Activated CD4-positive, alpha-beta memory T cell treated with anti-CD3 and anti-CD28 coated beads, Interleukin-2, amount 10 ng/mL, durations not matched to agents 7 days and 5 days (primary cell): ENCODE measurements at regions not wholly inside any gene's neighbourhood (a gene's known extent, or its start where the extent isn't known, plus 50 kb on each side); places are given as distances from the start of the nearest gene placed in this dataset.
"Not testable (repeated sequence)": the region's sequence is repeated elsewhere in the genome, so short reads cannot be mapped to it uniquely, and the experiment has no call there.

Source experiments
- CTCF ChIA-PET: fragments of 350-600 bp; sonication (Branson Sonifier 250); formaldehyde crosslinking; loops from one replicate; lab custom pipeline; 2021; ENCODE audit warnings: antibody characterized with exemption, inconsistent platforms; lab: Charles Lee
- POLR2A ChIA-PET: fragments of 350-600 bp; sonication (Branson Sonifier 250); formaldehyde crosslinking; loops from one replicate; lab custom pipeline; 2021; ENCODE audit warnings: antibody characterized with exemption; lab: Charles Lee
- DNase-seq: peaks from one replicate; pipeline ENCODE4 v3.0.0-alpha.2; 2020
- H3K27ac Mint-ChIP-seq: one replicate; pipeline ENCODE4 v1.8.0; 2021; ENCODE audit warnings: mild to moderate bottlenecking, mixed read lengths
- H3K27me3 Mint-ChIP-seq: one replicate; pipeline ENCODE4 v1.8.0; 2021; ENCODE audit warnings: mixed read lengths
- H3K36me3 Mint-ChIP-seq: one replicate; pipeline ENCODE4 v1.8.0; 2021; ENCODE audit warnings: low read depth, mixed read lengths
- H3K4me1 Mint-ChIP-seq: one replicate; pipeline ENCODE4 v1.8.0; 2021; ENCODE audit warnings: mixed read lengths
- H3K4me3 Mint-ChIP-seq: one replicate; pipeline ENCODE4 v1.8.0; 2021; ENCODE audit warnings: mild to moderate bottlenecking, mixed read lengths
- H3K9me3 Mint-ChIP-seq: one replicate; pipeline ENCODE4 v1.8.0; 2021; ENCODE audit warnings: mixed read lengths

DNA sequence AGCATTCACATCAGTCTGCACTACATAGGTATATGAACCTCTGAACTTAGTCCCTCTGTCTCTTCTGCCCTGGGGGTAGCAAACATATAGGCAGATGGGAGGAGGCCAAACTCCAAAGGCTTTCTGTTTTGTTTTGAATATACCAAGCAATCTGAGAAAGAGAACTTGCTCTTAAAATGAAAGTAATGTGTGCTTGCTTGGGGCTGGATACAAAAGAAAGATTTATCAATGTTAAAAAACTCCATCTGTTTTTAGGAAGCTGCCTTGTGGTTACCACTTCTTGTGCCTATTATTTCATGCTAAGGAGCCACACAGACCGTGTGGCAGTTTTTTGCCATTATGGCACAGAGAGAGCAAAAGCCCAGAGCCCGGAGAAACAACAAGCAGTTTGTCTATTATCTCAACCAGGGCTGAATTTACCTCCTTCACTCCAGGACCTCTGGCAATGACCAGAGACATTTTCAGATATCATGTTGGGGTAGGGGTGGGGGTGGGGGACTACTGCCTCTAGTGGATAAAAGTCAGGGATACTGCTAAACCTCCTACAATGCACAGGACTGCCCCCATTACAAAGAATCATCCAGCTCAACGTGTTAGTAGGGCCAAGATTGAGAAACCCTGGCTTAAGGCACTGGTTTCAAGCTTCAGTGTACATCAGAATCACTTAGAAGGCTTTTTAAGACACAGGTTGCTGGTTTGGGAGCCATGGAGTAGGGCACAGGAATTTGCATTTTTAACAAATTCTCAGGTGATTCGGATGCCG lies 124.2 kb downstream of the APIP start:
- POLR2A ChIA-PET: no interaction called here
- Mint-ChIP-seq H3K27ac (no peak overlapping the region), H3K4me3 (no peak overlapping the region), H3K4me1 (peaks cover 6% of the 10 kb centered on the region), H3K9me3 (no peaks in the 10 kb centered on the region), H3K36me3 (no peaks in the 10 kb centered on the region), H3K27me3 (peaks cover 2% of the 10 kb centered on the region)
- no peak for DNase-seq
- CTCF ChIA-PET: no interaction called here

- no peaks in the 10 kb centered on the region for H3K9me3 Mint-ChIP-seq
- ChIA-PET CTCF (interaction anchor here (1.2 to 1.4 kb wide), 2 partner anchors 99 to 278 kb away, joined by 3 read pairs; no protein-coding TSS in a partner anchor), POLR2A (no interaction called here)
- H3K27me3 Mint-ChIP-seq: peaks cover 2% of the 10 kb centered on the region
- H3K4me1 Mint-ChIP-seq: peaks cover 6% of the 10 kb centered on the region
- DNase-seq: no peak
- H3K27ac Mint-ChIP-seq: no peak overlapping the region
- no peaks in the 10 kb centered on the region for H3K36me3 Mint-ChIP-seq
- no peak overlapping the region for H3K4me3 Mint-ChIP-seq
These were observed 125.6 kb downstream of the APIP start for GRCh38 chr11:34790620-34791019.

DNA sequence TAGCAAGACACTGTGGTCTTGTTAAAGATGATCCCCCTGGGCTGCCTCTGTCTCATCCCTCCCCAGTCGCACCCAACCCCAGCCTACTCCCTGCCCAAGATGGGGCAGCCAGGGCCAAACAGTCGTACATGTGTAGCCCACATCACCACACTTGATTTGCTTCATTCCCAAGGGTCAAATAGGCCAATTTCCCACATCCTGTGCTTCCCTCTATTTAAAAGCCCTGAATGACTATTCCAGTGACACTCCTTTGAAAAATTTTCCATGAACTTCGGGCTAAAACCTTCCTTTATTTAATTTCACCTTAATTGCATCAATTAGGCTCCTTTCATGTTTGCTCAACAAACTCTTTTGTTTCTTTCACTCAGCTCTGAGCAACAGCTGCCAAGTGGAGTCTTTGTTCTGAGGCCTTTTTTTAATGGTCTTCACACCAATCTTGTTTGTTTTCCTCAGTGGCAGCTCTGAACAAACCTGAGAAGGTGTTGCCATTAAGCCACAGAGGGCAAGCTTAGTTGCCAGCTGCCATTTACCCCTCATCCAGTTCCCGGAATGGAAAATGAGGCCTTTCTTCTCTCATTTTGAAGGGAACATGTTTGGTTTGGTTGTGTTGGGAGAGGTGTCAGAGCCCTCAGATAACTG lies 126.9 kb downstream of the APIP start:
- Mint-ChIP-seq H3K4me1 (peaks cover 6% of the 10 kb centered on the region), H3K9me3 (no peaks in the 10 kb centered on the region), H3K27me3 (peaks cover 7% of the 10 kb centered on the region), H3K27ac (no peak overlapping the region), H3K36me3 (no peaks in the 10 kb centered on the region), H3K4me3 (no peak overlapping the region)
- ChIA-PET POLR2A (no interaction called here), CTCF (no interaction called here)
- no peak for DNase-seq

GRCh38 chr11:34788642-34789041 lies 127.5 kb downstream of the APIP start:
- no peak for DNase-seq
- Mint-ChIP-seq H3K9me3 (no peaks in the 10 kb centered on the region), H3K27me3 (peaks cover 10% of the 10 kb centered on the region), H3K36me3 (no peaks in the 10 kb centered on the region), H3K27ac (no peak overlapping the region), H3K4me1 (peaks cover 6% of the 10 kb centered on the region), H3K4me3 (no peak overlapping the region)
- POLR2A ChIA-PET: no interaction called here
- CTCF ChIA-PET: no interaction called here

DNA sequence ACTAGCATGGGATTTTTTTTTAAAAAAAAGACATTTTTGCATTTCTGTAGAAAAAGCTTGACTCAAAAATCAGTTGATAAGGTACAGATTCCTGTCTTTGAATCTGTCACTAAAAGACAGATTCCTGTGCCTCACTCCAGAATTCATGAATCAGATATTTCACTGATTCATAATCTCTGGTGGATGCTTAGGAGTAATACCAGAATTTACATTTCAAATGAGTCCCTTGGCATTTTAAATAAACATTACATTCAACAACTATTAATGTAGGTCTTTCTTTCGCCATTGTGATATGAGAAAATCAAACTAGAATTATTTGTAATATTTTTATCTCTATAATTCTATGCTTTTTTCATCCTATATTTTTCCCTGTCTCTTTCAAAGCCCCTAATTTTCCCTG lies 128.3 kb downstream of the APIP start:
- POLR2A ChIA-PET: no interaction called here
- H3K9me3 Mint-ChIP-seq: no peaks in the 10 kb centered on the region

GRCh38 chr11:34787348-34787747 lies 128.8 kb downstream of the APIP start:
- POLR2A ChIA-PET: no interaction called here
- CTCF ChIA-PET: no interaction called here
- H3K27me3 Mint-ChIP-seq: peaks cover 11% of the 10 kb centered on the region
- DNase-seq: no peak
- no peak overlapping the region for H3K4me3 Mint-ChIP-seq
- H3K36me3 Mint-ChIP-seq: no peaks in the 10 kb centered on the region
- no peaks in the 10 kb centered on the region for H3K9me3 Mint-ChIP-seq
- peaks cover 6% of the 10 kb centered on the region for H3K4me1 Mint-ChIP-seq
- H3K27ac Mint-ChIP-seq: no peak overlapping the region

More for the DNA sequence above, 128.3 kb downstream of the APIP start:
- Mint-ChIP-seq H3K36me3 (no peaks in the 10 kb centered on the region), H3K27me3 (peaks cover 11% of the 10 kb centered on the region), H3K4me3 (no peak overlapping the region), H3K27ac (no peak overlapping the region), H3K4me1 (peaks cover 6% of the 10 kb centered on the region)
- CTCF ChIA-PET: no interaction called here
- DNase-seq: no peak

DNA sequence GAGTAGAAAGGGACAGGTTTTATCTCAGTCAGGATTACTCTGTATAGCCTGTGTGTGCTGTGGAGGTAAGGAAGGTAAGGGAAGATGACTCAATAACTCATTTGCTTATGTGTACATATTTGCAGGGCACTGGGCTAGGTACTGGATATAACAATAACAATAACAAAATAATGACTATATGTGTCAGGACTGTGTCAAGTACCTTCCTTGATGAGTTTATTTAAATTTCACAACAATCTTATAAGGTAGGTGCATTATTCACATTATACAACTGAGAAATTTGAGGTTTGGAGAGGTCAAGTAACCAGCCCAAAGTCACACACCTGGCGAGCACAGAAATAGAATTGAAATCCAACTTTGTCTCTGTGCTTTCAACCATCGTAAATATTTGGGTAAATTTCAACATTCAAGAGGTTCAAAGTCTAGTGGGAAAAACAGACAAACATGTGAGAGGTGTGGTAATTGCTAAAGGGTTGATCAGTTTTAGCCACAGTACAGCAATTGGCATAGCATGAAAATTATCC lies 131.8 kb downstream of the APIP start:
- H3K27ac Mint-ChIP-seq: no peak overlapping the region
- H3K9me3 Mint-ChIP-seq: no peaks in the 10 kb centered on the region
- peaks cover 19% of the 10 kb centered on the region for H3K27me3 Mint-ChIP-seq
- H3K4me3 Mint-ChIP-seq: no peak overlapping the region
- POLR2A ChIA-PET: no interaction called here
- CTCF ChIA-PET: no interaction called here
- no peak for DNase-seq
- no peaks in the 10 kb centered on the region for H3K4me1 Mint-ChIP-seq
- no peaks in the 10 kb centered on the region for H3K36me3 Mint-ChIP-seq

DNA sequence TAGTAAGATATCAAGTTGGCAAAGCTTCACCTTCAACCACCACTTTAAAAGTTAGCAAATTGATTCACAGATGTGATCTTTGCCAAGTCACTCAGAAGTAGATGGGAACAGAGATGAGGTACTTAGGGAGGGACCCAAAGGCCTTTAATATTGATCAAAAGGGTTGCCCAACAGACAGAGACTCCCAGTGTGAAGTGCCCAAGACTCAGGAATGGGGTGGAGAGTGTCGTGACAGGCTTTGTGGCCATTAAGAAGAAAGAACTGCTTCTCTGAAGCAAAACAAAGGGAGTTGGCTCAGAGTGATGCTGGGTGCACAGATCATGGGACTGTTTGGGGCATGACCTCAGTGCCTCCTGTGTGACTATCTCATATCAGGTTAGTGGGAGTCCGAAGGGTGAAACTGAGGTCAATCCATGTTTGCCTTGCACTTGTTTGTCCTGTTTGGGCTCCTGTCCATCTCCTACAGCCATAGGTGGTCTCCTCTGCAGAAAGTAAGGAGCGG lies 132.3 kb downstream of the APIP start:
- POLR2A ChIA-PET: no interaction called here
- no peak overlapping the region for H3K27ac Mint-ChIP-seq
- H3K9me3 Mint-ChIP-seq: no peaks in the 10 kb centered on the region
- CTCF ChIA-PET: no interaction called here
- no peaks in the 10 kb centered on the region for H3K36me3 Mint-ChIP-seq
- H3K4me3 Mint-ChIP-seq: no peak overlapping the region
- no peaks in the 10 kb centered on the region for H3K4me1 Mint-ChIP-seq
- H3K27me3 Mint-ChIP-seq: peaks cover 19% of the 10 kb centered on the region
- DNase-seq: no peak

DNA sequence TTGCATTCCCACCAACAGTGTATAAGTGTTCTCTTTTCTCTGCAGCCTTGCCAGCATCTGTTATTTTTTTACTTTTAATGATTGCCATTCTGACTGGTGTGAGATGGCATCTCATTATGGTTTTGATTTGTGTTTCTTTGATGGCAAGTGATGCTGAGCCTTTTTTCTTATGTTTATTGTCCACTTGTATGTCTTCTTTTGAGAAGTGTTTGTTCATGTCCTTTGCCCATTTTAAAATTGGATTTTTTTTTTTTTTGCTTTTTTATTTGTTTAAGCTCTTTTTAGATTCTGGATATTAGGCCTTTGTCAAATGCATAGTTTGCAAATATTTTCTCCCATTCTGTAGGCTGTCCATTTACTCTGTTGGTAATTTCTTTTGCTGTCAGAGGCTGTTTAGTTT lies 134.4 kb downstream of the APIP start:
- POLR2A ChIA-PET, H3K4me1 Mint-ChIP-seq, H3K27ac Mint-ChIP-seq, DNase-seq, H3K9me3 Mint-ChIP-seq, CTCF ChIA-PET, H3K36me3 Mint-ChIP-seq, H3K4me3 Mint-ChIP-seq: not testable (repeated sequence)
- peaks cover 28% of the 10 kb centered on the region for H3K27me3 Mint-ChIP-seq

DNA sequence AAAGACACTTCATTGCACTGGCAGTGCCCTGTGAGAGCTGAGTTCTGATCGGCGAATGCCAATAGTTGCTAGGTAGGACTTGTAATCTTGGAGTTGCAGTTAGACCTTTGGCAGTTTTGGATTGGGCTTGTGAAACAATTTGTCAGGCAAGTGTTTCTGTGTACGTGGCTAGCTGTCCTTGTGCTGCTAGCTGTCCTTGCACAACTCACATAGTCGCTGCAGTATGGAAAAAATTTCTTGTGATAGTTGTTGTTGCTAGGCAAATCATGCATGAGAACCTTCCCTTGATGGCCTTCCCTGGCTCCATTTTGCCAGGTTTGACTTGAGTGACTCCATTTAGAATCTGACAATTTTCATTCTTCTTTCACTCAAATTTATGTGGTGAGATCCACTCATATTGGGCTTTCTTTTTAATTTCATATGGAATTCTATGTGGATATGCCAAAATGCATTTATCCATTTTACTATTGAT lies 140.7 kb downstream of the APIP start:
- POLR2A ChIA-PET: no interaction called here
- no peaks in the 10 kb centered on the region for H3K36me3 Mint-ChIP-seq
- no peaks in the 10 kb centered on the region for H3K4me1 Mint-ChIP-seq
- no peaks in the 10 kb centered on the region for H3K9me3 Mint-ChIP-seq
- H3K27ac Mint-ChIP-seq: no peak overlapping the region
- no peak for DNase-seq
- H3K4me3 Mint-ChIP-seq: no peak overlapping the region
- CTCF ChIA-PET: interaction anchor here (0.6 kb wide), 1 partner anchor 186 kb away, joined by 4 read pairs; no protein-coding TSS in a partner anchor
- H3K27me3 Mint-ChIP-seq: peaks cover 34% of the 10 kb centered on the region

DNA sequence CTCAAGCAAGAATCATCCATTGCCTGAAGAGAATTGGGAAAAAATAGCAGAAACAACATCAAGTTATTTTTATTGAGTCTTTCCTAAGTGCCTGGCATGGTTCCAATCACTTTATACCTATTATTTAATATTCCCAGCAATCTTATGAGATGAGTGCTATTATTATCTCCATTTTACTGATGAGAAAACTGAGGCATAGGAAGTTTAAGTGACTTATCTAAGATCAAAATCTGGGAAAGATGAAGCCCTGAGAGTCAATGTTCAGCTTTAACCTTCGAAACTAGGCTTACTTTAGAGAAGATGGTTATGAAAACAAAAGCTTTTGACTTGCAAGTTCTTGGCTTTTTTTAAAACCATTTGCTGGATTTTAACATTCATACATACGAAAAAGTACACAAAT lies 141.6 kb downstream of the APIP start:
- H3K9me3 Mint-ChIP-seq: no peaks in the 10 kb centered on the region
- POLR2A ChIA-PET: no interaction called here
- H3K27ac Mint-ChIP-seq: no peak overlapping the region
- H3K4me3 Mint-ChIP-seq: no peak overlapping the region
- H3K4me1 Mint-ChIP-seq: no peaks in the 10 kb centered on the region
- H3K36me3 Mint-ChIP-seq: no peaks in the 10 kb centered on the region
- H3K27me3 Mint-ChIP-seq: peaks cover 31% of the 10 kb centered on the region
- DNase-seq: no peak
- CTCF ChIA-PET: interaction anchor here (0.6 kb wide), 1 partner anchor 185 kb away, joined by 4 read pairs; no protein-coding TSS in a partner anchor

GRCh38 chr11:34773826-34774225 lies 142.4 kb downstream of the APIP start:
- peaks cover 34% of the 10 kb centered on the region for H3K27me3 Mint-ChIP-seq
- CTCF ChIA-PET: no interaction called here
- H3K4me3 Mint-ChIP-seq: no peak overlapping the region
- H3K4me1 Mint-ChIP-seq: no peaks in the 10 kb centered on the region
- no peaks in the 10 kb centered on the region for H3K9me3 Mint-ChIP-seq
- no peak for DNase-seq
- no peak overlapping the region for H3K27ac Mint-ChIP-seq
- POLR2A ChIA-PET: no interaction called here
- H3K36me3 Mint-ChIP-seq: no peaks in the 10 kb centered on the region

DNA sequence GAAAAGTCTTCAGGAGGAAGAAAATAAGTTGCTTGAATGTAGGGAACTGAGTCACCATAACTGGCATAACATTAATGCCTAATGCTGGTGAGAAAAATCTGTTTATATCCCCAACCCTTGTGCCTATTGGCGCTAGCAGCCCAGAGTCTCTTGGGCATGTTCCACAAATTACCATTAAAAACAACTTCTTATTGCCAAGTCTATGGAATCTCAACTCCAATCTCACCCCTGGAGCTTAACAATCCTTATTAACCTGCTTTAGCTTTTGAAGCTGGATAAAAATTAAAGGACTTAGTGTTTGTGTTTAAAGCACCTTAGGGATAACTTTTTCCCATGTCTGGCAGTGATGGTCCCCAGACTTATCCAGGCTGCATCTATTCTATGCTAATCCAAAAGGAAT lies 143.0 kb downstream of the APIP start:
- Mint-ChIP-seq H3K27ac (no peak overlapping the region), H3K4me3 (no peak overlapping the region), H3K9me3 (no peaks in the 10 kb centered on the region), H3K36me3 (no peaks in the 10 kb centered on the region), H3K27me3 (peaks cover 39% of the 10 kb centered on the region), H3K4me1 (no peaks in the 10 kb centered on the region)
- CTCF ChIA-PET: no interaction called here
- POLR2A ChIA-PET: no interaction called here
- no peak for DNase-seq
